ENCODE measurements at regions not wholly inside any gene's neighbourhood (a gene's known extent, or its start where the extent isn't known, plus 50 kb on each side); places are given as distances from the start of the nearest gene placed in this dataset.

DNA sequence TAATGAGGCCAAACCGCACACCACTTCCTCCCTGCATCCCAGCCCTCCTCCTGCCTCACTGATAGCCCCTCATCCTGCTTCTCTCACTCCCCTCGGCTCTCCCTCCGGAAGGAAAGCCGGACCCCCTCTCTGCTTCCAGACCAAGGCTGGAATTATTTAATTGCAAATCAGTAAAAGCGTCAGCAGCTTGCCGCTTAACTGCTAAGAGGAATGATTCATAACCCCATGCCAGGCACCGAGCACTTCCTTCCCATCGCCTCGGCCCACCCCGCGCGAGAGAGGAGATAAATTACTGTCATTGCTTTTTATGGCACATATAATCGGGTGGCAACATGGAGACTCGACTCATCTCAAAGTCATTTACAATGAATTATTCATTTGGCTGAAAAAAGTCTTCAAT lies 77.3 kb downstream of the UBIAD1 start:
- TF ChIP-seq CTCF (IDR thresholded peaks at IDR 0.05; ENCODE audit: low read depth, low read length, missing control alignments) = no peak
- DNase-seq (ENCODE audit: extremely low read depth, low read depth) = no peak
- no peak overlapping the region for H3K4me3 ChIP-seq (replicated peaks; ENCODE audit: low read depth, low read length)

GRCh38 chr1:11352058-11352715 lies 79.2 kb downstream of the UBIAD1 start:
- H3K4me3 ChIP-seq (replicated peaks; ENCODE audit: low read depth, low read length) = no peak overlapping the region
- no peak for DNase-seq (ENCODE audit: extremely low read depth, low read depth)
- TF ChIP-seq CTCF (IDR thresholded peaks at IDR 0.05; ENCODE audit: low read depth, low read length, missing control alignments) = peak; percentile 10

GRCh38 chr1:11352816-11353799 lies 80.1 kb downstream of the UBIAD1 start:
- DNase-seq (ENCODE audit: extremely low read depth, low read depth) = no peak
- no peak overlapping the region for H3K4me3 ChIP-seq (replicated peaks; ENCODE audit: low read depth, low read length)
- no peak for TF ChIP-seq CTCF (IDR thresholded peaks at IDR 0.05; ENCODE audit: low read depth, low read length, missing control alignments)

DNA sequence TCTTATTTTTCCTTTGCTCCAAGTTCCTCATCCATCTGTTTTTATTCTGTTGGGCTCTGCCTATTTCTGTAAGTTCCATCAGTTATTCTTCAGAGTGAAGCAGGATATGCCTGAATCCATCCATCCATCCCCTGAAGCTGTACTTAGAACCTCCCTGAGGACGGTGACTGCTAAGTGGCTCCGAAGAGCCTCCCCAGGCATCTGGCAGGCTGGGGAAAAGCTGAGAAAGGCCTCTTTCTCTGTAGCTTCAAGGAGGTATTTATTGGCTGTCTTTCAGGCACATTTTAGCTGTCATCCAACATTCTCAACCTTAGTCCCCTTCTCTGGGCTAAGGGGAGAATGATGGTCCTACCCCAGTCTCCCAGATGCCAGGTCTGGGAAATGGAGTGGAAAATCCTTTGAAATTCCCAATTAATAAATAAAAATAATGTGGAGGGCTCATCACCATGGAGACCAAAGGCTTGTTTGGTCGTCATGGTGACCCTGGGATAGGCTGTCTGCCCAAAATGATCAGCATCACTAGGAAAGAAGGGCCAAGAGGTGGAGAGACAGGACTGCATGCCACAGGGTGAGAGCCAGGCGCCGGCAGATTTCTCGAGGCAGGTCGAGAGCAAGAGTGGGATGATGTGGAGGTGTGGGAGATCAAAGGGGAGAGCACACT lies 82.0 kb downstream of the UBIAD1 start:
- no peak overlapping the region for H3K4me3 ChIP-seq (replicated peaks; ENCODE audit: low read depth, low read length)
- no peak for TF ChIP-seq CTCF (IDR thresholded peaks at IDR 0.05; ENCODE audit: low read depth, low read length, missing control alignments)
- no peak for DNase-seq (ENCODE audit: extremely low read depth, low read depth)

- DNase-seq (ENCODE audit: extremely low read depth, low read depth) = no peak
- H3K4me3 ChIP-seq (replicated peaks; ENCODE audit: low read depth, low read length) = no peak overlapping the region
- TF ChIP-seq CTCF (IDR thresholded peaks at IDR 0.05; ENCODE audit: low read depth, low read length, missing control alignments) = no peak
These were observed 82.8 kb downstream of the UBIAD1 start for GRCh38 chr1:11355559-11356475.

DNA sequence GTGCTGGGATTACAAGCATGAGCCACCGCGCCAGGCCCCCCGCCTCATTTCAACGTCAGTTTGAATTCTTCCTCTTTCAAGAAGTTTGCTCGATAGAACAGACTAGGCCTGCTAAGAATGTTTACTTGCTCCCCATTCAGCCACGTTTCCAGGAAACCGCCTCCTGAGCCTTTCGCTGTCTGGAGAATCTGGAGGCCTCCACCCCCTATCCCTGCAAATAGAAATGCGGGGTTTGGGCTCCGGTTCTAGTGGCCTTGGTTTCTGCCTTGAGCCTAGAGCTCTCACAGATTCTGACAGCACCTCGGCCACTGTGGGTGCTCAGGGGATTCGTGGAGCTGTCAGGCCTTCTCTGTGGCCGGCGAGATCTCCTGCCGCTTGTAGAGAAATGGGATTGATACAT lies 84.3 kb downstream of the UBIAD1 start:
- no peak overlapping the region for H3K4me3 ChIP-seq (replicated peaks; ENCODE audit: low read depth, low read length)
- DNase-seq (ENCODE audit: extremely low read depth, low read depth) = no peak
- no peak for TF ChIP-seq CTCF (IDR thresholded peaks at IDR 0.05; ENCODE audit: low read depth, low read length, missing control alignments)
